ENCODE measurements at regions not wholly inside any gene's neighbourhood (a gene's known extent, or its start where the extent isn't known, plus 50 kb on each side); places are given as distances from the start of the nearest gene placed in this dataset.

- TF ChIP-seq ZHX1 (conservative IDR thresholded peaks at IDR 0.05; ENCODE audit: low read length) (no peak), HMGN3 (IDR thresholded peaks at IDR 0.05; ENCODE audit: borderline replicate concordance, extremely low read depth, insufficient read length, low read depth, low read length) (no peak), SMARCA5 (IDR thresholded peaks at IDR 0.05) (no peak), CBX1 (IDR thresholded peaks at IDR 0.05; ENCODE audit: low read depth) (no peak), FOXJ3 (CRISPR knock-in tag; IDR thresholded peaks at IDR 0.05) (no peak), HNRNPLL (IDR thresholded peaks at IDR 0.05; ENCODE audit: low read depth, low read length, poor library complexity, severe bottlenecking) (no peak)
Measured at GRCh38 chr3:70728311-70728710, 415.9 kb upstream of the MDFIC2 start (continued).

DNA sequence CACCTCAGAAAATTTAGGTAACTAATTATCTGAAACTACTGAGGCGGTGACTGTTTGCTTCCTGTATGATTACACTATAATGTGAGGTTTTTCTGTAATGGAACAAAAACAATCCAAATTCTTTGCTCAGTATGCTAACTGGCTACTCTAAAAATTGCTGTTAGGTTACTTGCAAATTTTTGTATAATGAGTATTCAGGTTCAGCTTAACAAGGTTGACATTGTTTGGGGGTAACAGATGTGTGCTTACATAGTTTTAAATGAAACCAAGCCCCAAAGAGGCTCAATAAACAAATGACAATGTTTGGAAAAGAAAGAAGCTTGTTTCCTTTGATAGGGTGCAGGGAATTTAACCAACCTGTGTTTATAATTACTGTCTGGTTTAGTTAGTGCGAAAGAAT, 414.5 kb upstream of the MDFIC2 start:
- 0% methylated on average over 2 of the region's 2 CpGs for WGBS (ENCODE audit: insufficient coverage, low coverage, missing lambda C conversion rate)
- TF ChIP-seq, protein P1, sequence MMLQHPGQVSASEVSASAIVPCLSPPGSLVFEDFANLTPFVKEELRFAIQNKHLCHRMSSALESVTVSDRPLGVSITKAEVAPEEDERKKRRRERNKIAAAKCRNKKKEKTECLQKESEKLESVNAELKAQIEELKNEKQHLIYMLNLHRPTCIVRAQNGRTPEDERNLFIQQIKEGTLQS (IDR thresholded peaks at IDR 0.05): no peak
- TF ChIP-seq, protein P1 (CRISPR knock-in tag; conservative IDR thresholded peaks at IDR 0.05): no peak
- TF ChIP-seq ZNF717 (CRISPR knock-in tag; IDR thresholded peaks at IDR 0.05): no peak
- TF ChIP-seq ZFP1 (CRISPR knock-in tag; IDR thresholded peaks at IDR 0.05): no peak
- no peak for TF ChIP-seq TOE1 (IDR thresholded peaks at IDR 0.05; ENCODE audit: borderline replicate concordance)
- TF ChIP-seq TOE1 (CRISPR knock-in tag; IDR thresholded peaks at IDR 0.05; ENCODE audit: borderline replicate concordance, low read depth): no peak
- TF ChIP-seq, protein P2, sequence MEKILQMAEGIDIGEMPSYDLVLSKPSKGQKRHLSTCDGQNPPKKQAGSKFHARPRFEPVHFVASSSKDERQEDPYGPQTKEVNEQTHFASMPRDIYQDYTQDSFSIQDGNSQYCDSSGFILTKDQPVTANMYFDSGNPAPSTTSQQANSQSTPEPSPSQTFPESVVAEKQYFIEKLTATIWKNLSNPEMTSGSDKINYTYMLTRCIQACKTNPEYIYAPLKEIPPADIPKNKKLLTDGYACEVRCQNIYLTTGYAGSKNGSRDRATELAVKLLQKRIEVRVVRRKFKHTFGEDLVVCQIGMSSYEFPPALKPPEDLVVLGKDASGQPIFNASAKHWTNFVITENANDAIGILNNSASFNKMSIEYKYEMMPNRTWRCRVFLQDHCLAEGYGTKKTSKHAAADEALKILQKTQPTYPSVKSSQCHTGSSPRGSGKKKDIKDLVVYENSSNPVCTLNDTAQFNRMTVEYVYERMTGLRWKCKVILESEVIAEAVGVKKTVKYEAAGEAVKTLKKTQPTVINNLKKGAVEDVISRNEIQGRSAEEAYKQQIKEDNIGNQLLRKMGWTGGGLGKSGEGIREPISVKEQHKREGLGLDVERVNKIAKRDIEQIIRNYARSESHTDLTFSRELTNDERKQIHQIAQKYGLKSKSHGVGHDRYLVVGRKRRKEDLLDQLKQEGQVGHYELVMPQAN (IDR thresholded peaks at IDR 0.05; ENCODE audit: borderline replicate concordance): no peak
- TF ChIP-seq GABPB1 (CRISPR knock-in tag; IDR thresholded peaks at IDR 0.05): no peak
- no peak for TF ChIP-seq ZNF146 (CRISPR knock-in tag; IDR thresholded peaks at IDR 0.05; ENCODE audit: unreplicated experiment)
- no peak for TF ChIP-seq DIDO1 (tag; IDR thresholded peaks at IDR 0.05; ENCODE audit: low read depth)

More for the DNA sequence above, 414.5 kb upstream of the MDFIC2 start:
- Histone ChIP-seq H3K4me2 (ENCODE audit: insufficient read depth, low read length) (no peak overlapping the region), H3K4me3 (no peak overlapping the region), H2AFZ (ENCODE audit: low read depth, low read length) (no peak overlapping the region), H3K79me2 (ENCODE audit: control insufficient read depth, insufficient read depth, low read length) (no peaks in the 10 kb centered on the region), H3K36me3 (ENCODE audit: control insufficient read depth, insufficient read depth, low read length) (no peaks in the 10 kb centered on the region), H4K20me1 (replicated peaks; ENCODE audit: control insufficient read depth, insufficient read depth, low read length) (no peaks in the 10 kb centered on the region), H3K9ac (ENCODE audit: insufficient read depth in 1 of 2, low read depth in 2 of 2, low read length in 2 of 2) (no peak overlapping the region), H3K27ac (ENCODE audit: extremely low read depth, low read depth, low read length) (no peak overlapping the region), H3K27me3 (ENCODE audit: control insufficient read depth in 2 of 2, insufficient read depth in 2 of 2, low read length in 2 of 2) (no peaks in the 10 kb centered on the region), H3K4me1 (replicated peaks in 1 of 2; ENCODE audit: control insufficient read depth in 2 of 2, insufficient read depth in 2 of 2, low read length in 2 of 2) (no peaks in the 10 kb centered on the region), H3K9me1 (ENCODE audit: control insufficient read depth, insufficient read depth, low read length) (no peaks in the 10 kb centered on the region), H3K9me3 (replicated peaks; ENCODE audit: control insufficient read depth, insufficient read depth, low read depth, low read length) (no peaks in the 10 kb centered on the region)
- in situ Hi-C loops (cut with MboI): no loop called here
- intact Hi-C loops (cut with micrococcal nuclease): no loop called here
- ATAC-seq (no peak), FAIRE-seq (no peak), DNase-seq (ENCODE audit: extremely low read depth in 1 of 4, low spot score in 3 of 4) (no peak)
- CTCF ChIA-PET (ENCODE audit: low intra/inter-chr PET ratio): no interaction called here
- POLR2A ChIA-PET: no interaction called here
- BruUV-seq (replicated peaks): no TSS peak
